Activated gamma-delta T cell treated with anti-CD3 and anti-CD28 coated beads, Interleukin-2, amount 50 U/mL, for 16 hours (primary cell): ENCODE measurements at regions not wholly inside any gene's neighbourhood (a gene's known extent, or its start where the extent isn't known, plus 50 kb on each side); places are given as distances from the start of the nearest gene placed in this dataset.
A peak's percentile ranks its signal among the peaks of the same experiment; 100 is the strongest.
"Not testable (repeated sequence)": the region's sequence is repeated elsewhere in the genome, so short reads cannot be mapped to it uniquely, and the experiment has no call there.

ENCODE experiments used
- DNase-seq: peaks from one replicate; pipeline ENCODE4 v3.0.0-alpha.2; 2020; ENCODE audit warnings: low read depth

- no peak for DNase-seq
Measured at GRCh38 chr12:124706363-124706762, 139.0 kb upstream of the NCOR2 start.

GRCh38 chr12:124705545-124706138 is 138.2 kb upstream of the NCOR2 start:
- DNase-seq, result no peak

GRCh38 chr12:124704619-124705018 is 137.2 kb upstream of the NCOR2 start:
- DNase-seq, result no peak

- no peak for DNase-seq
Measured at GRCh38 chr12:124703856-124704255, 136.4 kb upstream of the NCOR2 start.

- no peak for DNase-seq
Measured at GRCh38 chr12:124702736-124703135, 135.3 kb upstream of the NCOR2 start.

- no peak for DNase-seq
Measured at GRCh38 chr12:124700810-124701592, 133.6 kb upstream of the NCOR2 start.

GRCh38 chr12:124699909-124700308 is 132.5 kb upstream of the NCOR2 start:
- no peak for DNase-seq

GRCh38 chr12:124698998-124699305 is 131.5 kb upstream of the NCOR2 start:
- DNase-seq, result no peak

- DNase-seq, result no peak
Measured at GRCh38 chr12:124698211-124698997, 131.0 kb upstream of the NCOR2 start.

- not testable (repeated sequence) for DNase-seq
Measured at GRCh38 chr12:124697722-124698121, 130.3 kb upstream of the NCOR2 start.

GRCh38 chr12:124696693-124697476 is 129.5 kb upstream of the NCOR2 start:
- no peak for DNase-seq

GRCh38 chr12:124695861-124696260 is 128.4 kb upstream of the NCOR2 start:
- no peak for DNase-seq

- no peak for DNase-seq
Measured at GRCh38 chr12:124694846-124695497, 127.6 kb upstream of the NCOR2 start.

- peak; percentile 4 for DNase-seq
Measured at GRCh38 chr12:124694250-124694649, 126.8 kb upstream of the NCOR2 start.

- no peak for DNase-seq
Measured at GRCh38 chr12:124693111-124693723, 125.8 kb upstream of the NCOR2 start.

GRCh38 chr12:124692443-124692842 is 125.0 kb upstream of the NCOR2 start:
- DNase-seq, result no peak

- DNase-seq, result no peak
Measured at GRCh38 chr12:124691429-124691828, 124.0 kb upstream of the NCOR2 start.

- no peak for DNase-seq
Measured at GRCh38 chr12:124689631-124690030, 122.2 kb upstream of the NCOR2 start.

GRCh38 chr12:124688356-124688992 is 121.1 kb upstream of the NCOR2 start:
- no peak for DNase-seq

GRCh38 chr12:124687917-124688316 is 120.5 kb upstream of the NCOR2 start:
- DNase-seq, result peak; percentile 4
